PC-3 (cell line): ENCODE measurements at regions not wholly inside any gene's neighbourhood (a gene's known extent, or its start where the extent isn't known, plus 50 kb on each side); places are given as distances from the start of the nearest gene placed in this dataset.

Source experiments
- EZH2 ChIP-seq: fragments of 300-600 bp; sonication (generic); IDR thresholded peaks from one replicate; pipeline ENCODE4 v1.6.1; 2017; ENCODE audit warnings: antibody characterized with exemption, mild to moderate bottlenecking, low read length; ENCODE audit not compliant: unreplicated experiment
- EZH2phosphoT487 ChIP-seq: fragments of 300-600 bp; sonication (generic); IDR thresholded peaks from 2 replicates; pipeline ENCODE4 v1.6.1; 2018; ENCODE audit warnings: mild to moderate bottlenecking, antibody characterized with exemption, low read length, borderline replicate concordance
- TF ChIP-seq, protein P1 (sequence below): fragments of 300-600 bp; sonication (generic); conservative IDR thresholded peaks from 2 replicates; pipeline ENCODE4 v1.5.1; 2017; ENCODE audit warnings: antibody characterized with exemption, low read depth, mild to moderate bottlenecking, low read length

DNA sequence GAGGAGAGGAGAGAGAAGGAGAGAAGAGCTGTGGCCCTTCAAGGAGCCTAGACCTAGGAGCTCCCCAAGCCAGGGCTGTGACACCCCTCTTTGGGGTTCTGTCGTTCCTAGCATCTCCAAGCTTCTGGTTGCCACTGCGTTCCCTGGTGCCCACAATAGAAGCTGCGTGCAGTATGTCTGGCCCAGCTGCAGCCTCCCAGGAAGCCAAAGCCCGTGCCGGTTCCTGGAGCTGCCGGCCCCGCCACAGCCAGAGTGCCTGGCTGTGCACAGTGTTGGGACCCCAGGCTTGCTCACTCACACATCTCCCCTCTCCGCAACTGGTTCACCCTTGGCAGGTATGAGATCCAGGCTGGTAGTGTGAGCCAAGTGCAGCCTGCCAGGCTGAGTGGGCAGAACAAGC is 367.7 kb upstream of the MC4R start:
- TF ChIP-seq EZH2 (no peak), EZH2phosphoT487 (no peak)
- TF ChIP-seq, protein P1, sequence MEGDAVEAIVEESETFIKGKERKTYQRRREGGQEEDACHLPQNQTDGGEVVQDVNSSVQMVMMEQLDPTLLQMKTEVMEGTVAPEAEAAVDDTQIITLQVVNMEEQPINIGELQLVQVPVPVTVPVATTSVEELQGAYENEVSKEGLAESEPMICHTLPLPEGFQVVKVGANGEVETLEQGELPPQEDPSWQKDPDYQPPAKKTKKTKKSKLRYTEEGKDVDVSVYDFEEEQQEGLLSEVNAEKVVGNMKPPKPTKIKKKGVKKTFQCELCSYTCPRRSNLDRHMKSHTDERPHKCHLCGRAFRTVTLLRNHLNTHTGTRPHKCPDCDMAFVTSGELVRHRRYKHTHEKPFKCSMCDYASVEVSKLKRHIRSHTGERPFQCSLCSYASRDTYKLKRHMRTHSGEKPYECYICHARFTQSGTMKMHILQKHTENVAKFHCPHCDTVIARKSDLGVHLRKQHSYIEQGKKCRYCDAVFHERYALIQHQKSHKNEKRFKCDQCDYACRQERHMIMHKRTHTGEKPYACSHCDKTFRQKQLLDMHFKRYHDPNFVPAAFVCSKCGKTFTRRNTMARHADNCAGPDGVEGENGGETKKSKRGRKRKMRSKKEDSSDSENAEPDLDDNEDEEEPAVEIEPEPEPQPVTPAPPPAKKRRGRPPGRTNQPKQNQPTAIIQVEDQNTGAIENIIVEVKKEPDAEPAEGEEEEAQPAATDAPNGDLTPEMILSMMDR = no peak
